B cell (primary cell): ENCODE measurements at regions not wholly inside any gene's neighbourhood (a gene's known extent, or its start where the extent isn't known, plus 50 kb on each side); places are given as distances from the start of the nearest gene placed in this dataset.

Source experiments
- CTCF ChIP-seq: fragments of 200-600 bp; IDR thresholded peaks from one replicate; pipeline ENCODE4 v1.8.0; 2022; ENCODE audit warnings: antibody characterized with exemption, mild to moderate bottlenecking
- EZH2 ChIP-seq: IDR thresholded peaks from 2 replicates; pipeline ENCODE4 v1.6.1; 2012; ENCODE audit warnings: borderline replicate concordance, low read depth, mild to moderate bottlenecking, moderate library complexity, low read length; ENCODE audit not compliant: insufficient read depth, poor library complexity, severe bottlenecking

DNA sequence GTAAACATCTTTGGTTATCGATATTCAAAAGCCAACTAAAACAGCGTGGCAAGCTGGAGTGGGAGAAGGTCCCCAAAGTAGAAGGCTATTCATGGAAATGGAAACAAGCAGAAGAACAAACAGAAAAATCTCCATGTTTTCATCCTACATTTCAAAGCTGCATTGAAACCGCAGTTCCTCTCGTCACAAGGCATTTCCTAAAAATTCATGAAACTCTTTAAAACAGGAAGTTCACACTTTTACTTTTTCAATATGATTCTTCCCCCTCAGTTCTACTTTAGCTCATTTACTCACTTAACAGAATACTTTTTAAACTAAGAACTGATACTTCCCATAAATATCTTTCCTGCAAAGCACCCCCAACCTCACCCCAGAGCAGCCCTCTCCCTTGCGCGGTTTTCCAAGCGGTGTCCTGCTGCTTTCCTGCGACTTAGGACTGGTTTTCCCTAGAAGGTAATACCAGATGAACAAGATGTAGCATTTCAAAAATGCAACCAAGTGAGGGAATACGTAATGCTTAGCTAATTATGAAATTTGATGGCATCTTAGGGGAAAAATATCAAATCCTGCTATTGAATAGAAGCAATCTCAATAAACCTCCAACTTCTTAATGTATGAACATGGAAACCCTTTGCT lies 228.3 kb upstream of the PKN2 start:
- TF ChIP-seq CTCF (no peak), EZH2 (no peak)
